Kidney (tissue), 13 donors: ENCODE measurements at regions not wholly inside any gene's neighbourhood (a gene's known extent, or its start where the extent isn't known, plus 50 kb on each side); places are given as distances from the start of the nearest gene placed in this dataset.

Source experiments
- DNase-seq, 5 donors: peaks; one replicate each; pipeline ENCODE4 v3.0.0-alpha.2; 2013 to 2020
- FAIRE-seq: peaks from 2 replicates; lab custom pipeline; 2012; peaks lifted over from hg19 to GRCh38; lab: Jason Lieb, UNC
- H3K27ac ChIP-seq, 2 donors: one replicate each; pipeline ENCODE4 v1.7.0; 2013; ENCODE audit warnings: low read depth in 2 of 2, low read length in 2 of 2, inconsistent platforms in 1 of 2
- H3K27me3 ChIP-seq: one replicate; pipeline ENCODE4 v1.7.1; 2013; ENCODE audit warnings: low read length, inconsistent platforms; ENCODE audit not compliant: control insufficient read depth, insufficient read depth
- H3K36me3 ChIP-seq, 3 donors: one replicate each; pipeline versions ENCODE4 v1.7.0 to v1.7.1; 2013; ENCODE audit warnings: low read length in 3 of 3, control low read depth in 1 of 3, inconsistent platforms in 1 of 3; ENCODE audit not compliant: insufficient read depth in 3 of 3, control insufficient read depth in 2 of 3
- H3K4me1 ChIP-seq, 3 donors: one replicate each; pipeline versions ENCODE4 v1.7.0 to v1.7.1; 2013; ENCODE audit warnings: low read length in 3 of 3, inconsistent platforms in 1 of 3, low read depth in 1 of 3; ENCODE audit not compliant: control insufficient read depth in 2 of 3, insufficient read depth in 2 of 3
- H3K4me3 ChIP-seq, 3 donors: one replicate each; pipeline versions ENCODE4 v1.7.0 to v1.8.1; 2013; ENCODE audit warnings: low read length in 3 of 3, control low read depth in 1 of 3, inconsistent platforms in 1 of 3
- H3K9ac ChIP-seq, 3 donors: one replicate each; pipeline versions ENCODE4 v1.7.0 to v1.7.1; 2013; ENCODE audit warnings: low read length in 3 of 3, control low read depth in 1 of 3, inconsistent platforms in 1 of 3
- H3K9me3 ChIP-seq, 3 donors: one replicate each; pipeline versions ENCODE4 v1.7.0 to v1.7.1; 2013; ENCODE audit warnings: low read length in 3 of 3, control low read depth in 1 of 3, inconsistent platforms in 1 of 3; ENCODE audit not compliant: control insufficient read depth in 2 of 3, insufficient read depth in 1 of 3
- CTCF ChIP-seq: IDR thresholded peaks from 3 replicates; pipeline ENCODE4 v1.5.1; 2012; ENCODE audit warnings: mild to moderate bottlenecking, moderate library complexity, borderline replicate concordance; ENCODE audit not compliant: insufficient read depth; ENCODE audit errors: extremely low read depth
- intact Hi-C: fragments of 100-400 bp; cut with DNase I; formaldehyde crosslinking; loops from one replicate; pipeline ENCODE4 v1.11.1; 2022
- donor health status: control.
- donor health status: control.
- donor health status: control.
- donor health status: control.
- donor health status: control.
- donor health status: DM: yes; HTN: yes; CAD: no.
- donor health status: Normal renal cell carcinoma (clear cell type).

DNA sequence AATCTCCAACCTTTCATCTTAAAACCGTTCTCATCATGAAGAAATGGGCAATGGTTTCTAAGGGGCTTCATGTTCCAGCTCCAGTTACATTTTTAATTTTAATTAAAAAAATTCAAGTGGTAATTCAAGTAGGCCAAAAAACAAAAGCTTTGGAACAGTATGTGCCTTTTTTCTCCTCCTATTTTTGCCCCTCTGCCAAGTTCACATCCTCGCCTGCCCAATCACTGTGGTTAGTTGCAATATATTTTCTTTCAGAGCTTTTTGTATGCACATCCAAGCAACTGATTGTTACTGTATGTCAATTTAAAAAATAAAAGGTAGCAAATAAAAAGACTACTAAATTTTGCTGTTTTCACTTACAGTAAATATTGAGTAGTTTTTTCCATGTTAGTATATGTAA is 99.8 kb upstream of the B3GAT2 start:
- Histone ChIP-seq H3K9ac (no peak overlapping the region), H3K27ac (no peak overlapping the region), H3K9me3 (no peaks in the 10 kb centered on the region), H3K36me3 (no peaks in the 10 kb centered on the region), H3K4me1 (no peaks in the 10 kb centered on the region), H3K4me3 (no peak overlapping the region), H3K27me3 (no peaks in the 10 kb centered on the region)
- DNase-seq (no peak), FAIRE-seq (no peak)
- intact Hi-C loops: no loop called here
- TF ChIP-seq CTCF: no peak

GRCh38 chr6:71066153-71066552 is 109.3 kb upstream of the B3GAT2 start:
- intact Hi-C loops: no loop called here
- FAIRE-seq (no peak), DNase-seq (no peak)
- H3K27ac ChIP-seq: no peak overlapping the region
- TF ChIP-seq CTCF: no peak
- no peaks in the 10 kb centered on the region for H3K4me1 ChIP-seq
- H3K9ac ChIP-seq: no peak overlapping the region
- H3K36me3 ChIP-seq: no peaks in the 10 kb centered on the region
- H3K9me3 ChIP-seq: no peaks in the 10 kb centered on the region
- H3K4me3 ChIP-seq: no peak overlapping the region
- no peaks in the 10 kb centered on the region for H3K27me3 ChIP-seq

GRCh38 chr6:71067816-71068215 is 111.0 kb upstream of the B3GAT2 start:
- no peak for TF ChIP-seq CTCF
- H3K36me3 ChIP-seq: no peaks in the 10 kb centered on the region
- no peak overlapping the region for H3K4me3 ChIP-seq
- H3K9me3 ChIP-seq: no peaks in the 10 kb centered on the region
- H3K4me1 ChIP-seq: no peaks in the 10 kb centered on the region
- DNase-seq (no peak), FAIRE-seq (no peak)
- no peak overlapping the region for H3K27ac ChIP-seq
- no peak overlapping the region for H3K9ac ChIP-seq
- intact Hi-C loops: no loop called here
- no peaks in the 10 kb centered on the region for H3K27me3 ChIP-seq

GRCh38 chr6:71072508-71072907 is 115.6 kb upstream of the B3GAT2 start:
- Histone ChIP-seq H3K4me3 (no peak overlapping the region), H3K9ac (no peak overlapping the region), H3K27ac (no peak overlapping the region), H3K27me3 (no peaks in the 10 kb centered on the region), H3K4me1 (no peaks in the 10 kb centered on the region), H3K9me3 (peaks cover 0 to 2% (median 0%) of the 10 kb centered on the region in 3 donors), H3K36me3 (no peaks in the 10 kb centered on the region)
- intact Hi-C loops: no loop called here
- TF ChIP-seq CTCF: no peak
- FAIRE-seq: no peak
- DNase-seq: no peak
